MCF 10A (cell line): ENCODE measurements at regions not wholly inside any gene's neighbourhood (a gene's known extent, or its start where the extent isn't known, plus 50 kb on each side); places are given as distances from the start of the nearest gene placed in this dataset.
A peak's percentile ranks its signal among the peaks of the same experiment; 100 is the strongest.

Source experiments
- BruUV-seq: library from RNA; stranded (reverse); fragments of 400-500 nt; replicated peaks from 2 replicates; lab custom pipeline; 2021; lab: Mats Ljungman, UMichigan
- CTCF ChIA-PET: fragments of 300-600 bp; sonication (Branson Sonifier 250); formaldehyde crosslinking; extraction: SDS; loops from one replicate; lab custom pipeline; 2021; ENCODE audit warnings: antibody characterized with exemption, inconsistent platforms; lab: Yijun Ruan, JAX
- POLR2A ChIA-PET: fragments of 300-600, 350-650 bp; sonication (Branson Sonifier 250); formaldehyde crosslinking; extraction: SDS; loops from one replicate; lab custom pipeline; 2020; ENCODE audit warnings: antibody characterized with exemption, inconsistent platforms; lab: Yijun Ruan, JAX
- DNase-seq: peaks from one replicate; pipeline ENCODE4 v3.0.0-alpha.2; 2018; ENCODE audit not compliant: unreplicated experiment
- H3K27ac Mint-ChIP-seq: one replicate; pipeline ENCODE4 v1.8.0; 2022; ENCODE audit warnings: mild to moderate bottlenecking, low read depth, mixed read lengths; ENCODE audit not compliant: unreplicated experiment
- H3K27me3 Mint-ChIP-seq: one replicate; pipeline ENCODE4 v1.8.0; 2022; ENCODE audit warnings: mixed read lengths; ENCODE audit not compliant: insufficient read depth, unreplicated experiment
- H3K36me3 Mint-ChIP-seq: one replicate; pipeline ENCODE4 v1.8.0; 2022; ENCODE audit warnings: mild to moderate bottlenecking, moderate library complexity, mixed read lengths; ENCODE audit not compliant: insufficient read depth, unreplicated experiment
- H3K4me1 Mint-ChIP-seq: one replicate; pipeline ENCODE4 v1.8.0; 2022; ENCODE audit warnings: mixed read lengths; ENCODE audit not compliant: insufficient read depth, unreplicated experiment
- H3K4me3 Mint-ChIP-seq: one replicate; pipeline ENCODE4 v1.8.0; 2022; ENCODE audit warnings: mild to moderate bottlenecking, moderate library complexity, mixed read lengths; ENCODE audit not compliant: unreplicated experiment
- H3K9me3 Mint-ChIP-seq: one replicate; pipeline ENCODE4 v1.8.0; 2022; ENCODE audit warnings: mixed read lengths; ENCODE audit not compliant: unreplicated experiment
- CTCF ChIP-seq: fragments of 200-600 bp; IDR thresholded peaks from one replicate; pipeline ENCODE4 v1.8.0; 2022; ENCODE audit warnings: antibody characterized with exemption, mild to moderate bottlenecking; ENCODE audit not compliant: unreplicated experiment
- intact Hi-C: fragments of 100-400 bp; cut with micrococcal nuclease; formaldehyde crosslinking; loops from 2 replicates; pipeline ENCODE4 v1.14.1; 2022

- DNase-seq = peak; percentile 33
- Mint-ChIP-seq H3K4me3 (no peak overlapping the region), H3K9me3 (no peaks in the 10 kb centered on the region), H3K27ac (no peak overlapping the region), H3K27me3 (peaks cover 7% of the 10 kb centered on the region), H3K4me1 (peaks cover 13% of the 10 kb centered on the region), H3K36me3 (no peaks in the 10 kb centered on the region)
- POLR2A ChIA-PET = no interaction called here
- CTCF ChIA-PET = no interaction called here
- intact Hi-C loops = no loop called here
- TF ChIP-seq CTCF = no peak
- no TSS peak for BruUV-seq
Observed at GRCh38 chrX:9324676-9325075, 140.2 kb upstream of the TBL1X start.

GRCh38 chrX:9326369-9326768, 138.5 kb upstream of the TBL1X start:
- Mint-ChIP-seq H3K9me3 (no peaks in the 10 kb centered on the region), H3K4me3 (no peak overlapping the region), H3K27ac (no peak overlapping the region), H3K27me3 (peaks cover 24% of the 10 kb centered on the region), H3K4me1 (peaks cover 13% of the 10 kb centered on the region), H3K36me3 (no peaks in the 10 kb centered on the region)
- no peak for DNase-seq
- ChIA-PET POLR2A (no interaction called here), CTCF (no interaction called here)
- BruUV-seq = no TSS peak
- intact Hi-C loops = no loop called here
- TF ChIP-seq CTCF = no peak

- POLR2A ChIA-PET = no interaction called here
- BruUV-seq = no TSS peak
- TF ChIP-seq CTCF = no peak
- no peaks in the 10 kb centered on the region for H3K9me3 Mint-ChIP-seq
- intact Hi-C loops = no loop called here
- CTCF ChIA-PET = interaction anchor here (0.6 kb wide), 1 partner anchor 454 kb away, joined by 4 read pairs; no protein-coding TSS in a partner anchor
- H3K4me3 Mint-ChIP-seq = no peak overlapping the region
- H3K4me1 Mint-ChIP-seq = peaks cover 13% of the 10 kb centered on the region
- no peaks in the 10 kb centered on the region for H3K36me3 Mint-ChIP-seq
- H3K27ac Mint-ChIP-seq = no peak overlapping the region
- H3K27me3 Mint-ChIP-seq = peaks cover 26% of the 10 kb centered on the region
- no peak for DNase-seq
Observed at GRCh38 chrX:9327086-9327746, 137.6 kb upstream of the TBL1X start.

GRCh38 chrX:9327747-9328145, 137.1 kb upstream of the TBL1X start:
- BruUV-seq = no TSS peak
- H3K4me3 Mint-ChIP-seq = no peak overlapping the region
- H3K36me3 Mint-ChIP-seq = no peaks in the 10 kb centered on the region
- intact Hi-C loops = no loop called here
- H3K27ac Mint-ChIP-seq = no peak overlapping the region
- ChIA-PET POLR2A (no interaction called here), CTCF (interaction anchor here (0.6 kb wide), 1 partner anchor 453 kb away, joined by 4 read pairs; no protein-coding TSS in a partner anchor)
- peaks cover 13% of the 10 kb centered on the region for H3K4me1 Mint-ChIP-seq
- H3K27me3 Mint-ChIP-seq = peaks cover 26% of the 10 kb centered on the region
- no peaks in the 10 kb centered on the region for H3K9me3 Mint-ChIP-seq
- DNase-seq = peak; percentile 69
- TF ChIP-seq CTCF = no peak
